Fibroblast of mammary gland (primary cell): ENCODE measurements at regions not wholly inside any gene's neighbourhood (a gene's known extent, or its start where the extent isn't known, plus 50 kb on each side); places are given as distances from the start of the nearest gene placed in this dataset.

Experiments used
- DNase-seq: peaks from one replicate; pipeline ENCODE4 v3.0.0-alpha.2; 2010; ENCODE audit warnings: low read depth
- H3K4me3 ChIP-seq: 2 replicates; pipeline ENCODE4 v1.5.1; 2011; ENCODE audit warnings: low read depth, mild to moderate bottlenecking, low read length, moderate library complexity; ENCODE audit not compliant: control insufficient read depth
- CTCF ChIP-seq: conservative IDR thresholded peaks from 2 replicates; pipeline ENCODE4 v1.5.1; 2011; ENCODE audit warnings: low read depth, low read length, inconsistent platforms; ENCODE audit not compliant: control insufficient read depth, insufficient read depth

GRCh38 chr7:91526404-91526803 is 262.2 kb downstream of the FZD1 start:
- no peak for DNase-seq
- no peak overlapping the region for H3K4me3 ChIP-seq
- no peak for TF ChIP-seq CTCF

DNA sequence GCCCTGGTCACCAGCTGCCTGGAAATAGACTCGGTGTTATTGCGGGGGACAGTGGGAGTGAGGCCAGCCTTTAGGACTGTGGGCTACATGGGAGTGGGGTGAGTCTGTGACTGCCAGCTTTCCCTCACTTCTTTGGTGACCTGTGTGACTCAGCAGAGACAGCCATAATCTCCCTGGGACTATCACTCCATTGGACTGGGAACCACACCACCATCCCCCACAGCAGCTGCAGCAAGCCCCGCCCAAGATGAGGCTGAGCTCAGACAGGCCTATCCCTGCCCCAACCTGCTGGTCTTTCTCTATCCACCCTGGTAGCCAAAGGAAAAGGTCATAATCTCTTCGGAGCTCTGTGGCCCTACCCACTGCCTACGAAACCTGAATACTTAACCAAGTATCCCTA is 263.2 kb downstream of the FZD1 start:
- DNase-seq = no peak
- TF ChIP-seq CTCF = no peak
- no peak overlapping the region for H3K4me3 ChIP-seq

DNA sequence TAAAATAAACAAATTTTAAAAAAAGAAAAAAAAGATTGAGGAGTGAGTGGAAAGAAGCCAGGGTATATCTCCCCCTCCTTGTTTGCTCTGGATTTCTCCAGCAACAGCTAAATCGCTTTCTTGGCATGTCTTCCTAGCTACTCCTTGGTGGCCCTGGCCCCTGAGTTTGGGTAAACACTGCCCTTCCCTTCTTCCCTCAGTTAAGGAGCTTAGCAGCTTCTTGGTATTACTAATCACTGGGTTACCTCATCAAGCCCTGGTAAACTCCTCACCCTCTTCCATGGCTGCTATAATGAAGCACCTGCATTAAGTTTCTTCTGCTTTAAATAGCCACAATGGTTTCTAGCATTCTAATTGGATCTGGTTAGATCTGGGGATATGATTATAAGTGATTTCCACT is 269.8 kb downstream of the FZD1 start:
- no peak overlapping the region for H3K4me3 ChIP-seq
- DNase-seq = no peak
- TF ChIP-seq CTCF = no peak

DNA sequence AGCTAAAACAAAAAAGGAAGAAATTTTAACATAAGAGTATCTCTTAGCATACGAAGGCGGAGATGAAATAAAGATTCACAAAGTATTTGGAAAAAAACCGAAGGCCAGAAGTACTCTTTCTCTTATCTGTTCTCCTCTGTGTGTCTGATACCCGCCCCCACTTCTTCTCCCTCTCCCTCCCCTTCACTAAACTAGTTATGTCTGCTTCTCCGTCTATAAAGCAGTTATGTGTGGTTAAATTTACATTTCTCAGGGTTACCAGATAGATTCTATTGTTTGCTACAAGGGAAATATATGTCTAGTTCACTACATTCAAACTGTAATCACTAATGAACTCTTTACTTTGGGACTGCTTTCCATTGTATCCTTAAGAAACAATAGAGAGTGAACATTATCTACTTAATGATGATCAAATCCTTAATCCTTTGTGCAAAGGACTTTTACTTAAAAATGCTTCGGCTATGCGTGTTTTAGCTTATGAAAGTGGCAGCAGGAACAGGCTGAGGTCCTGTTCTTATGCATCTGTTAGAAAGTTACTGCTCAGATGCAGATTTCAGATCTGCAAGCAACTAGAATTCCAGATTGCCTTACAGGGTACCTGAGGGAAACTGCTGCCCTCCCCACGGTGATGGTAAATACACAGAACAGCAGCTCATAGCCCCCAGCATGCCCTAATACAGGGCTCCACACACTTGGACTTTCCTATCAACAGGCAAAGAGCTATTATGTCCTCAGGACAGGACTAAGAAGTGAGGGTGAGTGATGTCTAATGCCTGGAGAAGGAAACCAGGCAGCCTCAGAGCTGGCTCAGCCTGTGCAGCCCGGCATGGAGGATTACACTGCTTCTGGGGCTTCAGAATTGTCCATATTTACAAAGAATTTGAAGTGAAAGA is 273.3 kb downstream of the FZD1 start:
- H3K4me3 ChIP-seq = no peak overlapping the region
- no peak for TF ChIP-seq CTCF
- no peak for DNase-seq

GRCh38 chr7:91541641-91542040 is 277.4 kb downstream of the FZD1 start:
- no peak for TF ChIP-seq CTCF
- DNase-seq = no peak

DNA sequence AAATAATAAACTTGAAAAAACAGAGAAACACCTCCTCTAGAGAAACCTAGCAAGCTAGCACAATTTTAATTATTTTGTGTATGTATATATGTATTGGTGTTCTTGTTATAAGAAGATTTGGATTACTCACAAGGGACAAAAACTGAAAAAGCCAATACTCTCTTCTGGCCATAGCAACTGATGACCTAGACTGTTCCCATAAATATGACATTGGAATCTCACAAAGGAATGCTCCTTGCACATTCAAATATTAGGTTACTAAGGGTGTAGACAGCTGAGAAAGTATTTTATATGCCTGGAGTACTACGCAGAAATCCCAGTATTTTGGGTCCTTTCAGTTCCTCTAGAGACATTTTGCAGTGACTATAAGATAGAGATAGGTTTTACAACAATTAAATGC is 279.4 kb downstream of the FZD1 start:
- TF ChIP-seq CTCF = no peak
- no peak for DNase-seq
- H3K4me3 ChIP-seq = no peak overlapping the region

More at GRCh38 chr7:91541641-91542040, 277.4 kb downstream of the FZD1 start:
- no peak overlapping the region for H3K4me3 ChIP-seq
